ENCODE measurements at regions not wholly inside any gene's neighbourhood (a gene's known extent, or its start where the extent isn't known, plus 50 kb on each side); places are given as distances from the start of the nearest gene placed in this dataset.

GRCh38 chr2:194587739-194588270 lies 1069.2 kb upstream of the SLC39A10 start:
- no peak overlapping the region for H3K14ac ChIP-seq (ENCODE audit: low read length in 2 of 2)
- no peak overlapping the region for H3K4me3 ChIP-seq (ENCODE audit: insufficient read depth in 1 of 2, low read depth in 1 of 2, low read length in 2 of 2)
- 95% methylated on average over 1 of the region's 1 CpG for WGBS
- no peaks in the 10 kb centered on the region for H3K79me1 ChIP-seq (replicated peaks; ENCODE audit: low read length, poor library complexity, severe bottlenecking)
- no peaks in the 10 kb centered on the region for H3K4me1 ChIP-seq (ENCODE audit: control insufficient read depth, insufficient read depth, low read depth, low read length)
- no peaks in the 10 kb centered on the region for H3K36me3 ChIP-seq (ENCODE audit: control insufficient read depth in 1 of 2, insufficient read depth in 2 of 2, low read depth in 1 of 2, low read length in 2 of 2)
- H2BK15ac ChIP-seq (ENCODE audit: low read depth, poor library complexity, severe bottlenecking), result no peak overlapping the region
- H3K27me3 ChIP-seq (ENCODE audit: control insufficient read depth in 1 of 2, insufficient read depth in 1 of 2, low read length in 2 of 2), result no peaks in the 10 kb centered on the region
- no peak overlapping the region for H3K4ac ChIP-seq (ENCODE audit: low read depth in 1 of 2, low read length in 2 of 2)
- no peak overlapping the region for H3K4me2 ChIP-seq (ENCODE audit: low read length, poor library complexity, severe bottlenecking)
- no peak for DNase-seq
- H2BK5ac ChIP-seq (ENCODE audit: low read depth, low read length, poor library complexity, severe bottlenecking), result no peak overlapping the region
- H2BK120ac ChIP-seq (ENCODE audit: low read depth, low read length), result no peak overlapping the region
- H3K18ac ChIP-seq (ENCODE audit: low read depth in 1 of 2, low read length in 2 of 2), result no peak overlapping the region
- no peak overlapping the region for H3K27ac ChIP-seq (ENCODE audit: low read length, poor library complexity, severe bottlenecking)
- H3K9me3 ChIP-seq (ENCODE audit: control insufficient read depth, low read length), result peaks cover 14% of the 10 kb centered on the region
- no peak overlapping the region for H4K8ac ChIP-seq (ENCODE audit: low read length)
- H2AK5ac ChIP-seq (ENCODE audit: low read length, severe bottlenecking), result no peak overlapping the region
- H4K91ac ChIP-seq (ENCODE audit: low read length), result no peak overlapping the region
- no peak overlapping the region for H2BK12ac ChIP-seq (ENCODE audit: low read length in 2 of 2)
- H3K9ac ChIP-seq (ENCODE audit: low read length), result no peak overlapping the region
- no peak overlapping the region for H2AFZ ChIP-seq (ENCODE audit: low read depth, low read length)
- H3K23ac ChIP-seq (ENCODE audit: low read length in 2 of 2), result no peak overlapping the region

GRCh38 chr2:194567661-194568017 lies 1089.4 kb upstream of the SLC39A10 start:
- no peak overlapping the region for H3K9ac ChIP-seq (ENCODE audit: low read length)
- H3K23ac ChIP-seq (ENCODE audit: low read length in 2 of 2), result no peak overlapping the region
- H3K9me3 ChIP-seq (ENCODE audit: control insufficient read depth, low read length), result peaks cover 4% of the 10 kb centered on the region

GRCh38 chr2:194566907-194567660 lies 1089.9 kb upstream of the SLC39A10 start:
- WGBS, result no CpG with 5 or more reads among the region's 1 CpG

More at GRCh38 chr2:194567661-194568017, 1089.4 kb upstream of the SLC39A10 start:
- H4K91ac ChIP-seq (ENCODE audit: low read length), result no peak overlapping the region
- H4K8ac ChIP-seq (ENCODE audit: low read length), result no peak overlapping the region
- no peak overlapping the region for H2BK120ac ChIP-seq (ENCODE audit: low read depth, low read length)
- H2BK15ac ChIP-seq (ENCODE audit: low read depth, poor library complexity, severe bottlenecking), result no peak overlapping the region
- no peak overlapping the region for H3K18ac ChIP-seq (ENCODE audit: low read depth in 1 of 2, low read length in 2 of 2)
- H3K27ac ChIP-seq (ENCODE audit: low read length, poor library complexity, severe bottlenecking), result no peak overlapping the region
- H3K36me3 ChIP-seq (ENCODE audit: control insufficient read depth in 1 of 2, insufficient read depth in 2 of 2, low read depth in 1 of 2, low read length in 2 of 2), result no peaks in the 10 kb centered on the region
- no peak overlapping the region for H3K4me2 ChIP-seq (ENCODE audit: low read length, poor library complexity, severe bottlenecking)
- no peaks in the 10 kb centered on the region for H3K27me3 ChIP-seq (ENCODE audit: control insufficient read depth in 1 of 2, insufficient read depth in 1 of 2, low read length in 2 of 2)
- H3K79me1 ChIP-seq (replicated peaks; ENCODE audit: low read length, poor library complexity, severe bottlenecking), result no peaks in the 10 kb centered on the region
- H2AK5ac ChIP-seq (ENCODE audit: low read length, severe bottlenecking), result no peak overlapping the region
- H3K4me3 ChIP-seq (ENCODE audit: insufficient read depth in 1 of 2, low read depth in 1 of 2, low read length in 2 of 2), result no peak overlapping the region
- no peak overlapping the region for H3K4ac ChIP-seq (ENCODE audit: low read depth in 1 of 2, low read length in 2 of 2)
- no peak overlapping the region for H2BK12ac ChIP-seq (ENCODE audit: low read length in 2 of 2)
- no peak overlapping the region for H3K14ac ChIP-seq (ENCODE audit: low read length in 2 of 2)
- no peak for DNase-seq
- no peaks in the 10 kb centered on the region for H3K4me1 ChIP-seq (ENCODE audit: control insufficient read depth, insufficient read depth, low read depth, low read length)
- no peak overlapping the region for H2AFZ ChIP-seq (ENCODE audit: low read depth, low read length)
- WGBS, result 68% methylated on average over 2 of the region's 2 CpGs
- H2BK5ac ChIP-seq (ENCODE audit: low read depth, low read length, poor library complexity, severe bottlenecking), result no peak overlapping the region

DNA sequence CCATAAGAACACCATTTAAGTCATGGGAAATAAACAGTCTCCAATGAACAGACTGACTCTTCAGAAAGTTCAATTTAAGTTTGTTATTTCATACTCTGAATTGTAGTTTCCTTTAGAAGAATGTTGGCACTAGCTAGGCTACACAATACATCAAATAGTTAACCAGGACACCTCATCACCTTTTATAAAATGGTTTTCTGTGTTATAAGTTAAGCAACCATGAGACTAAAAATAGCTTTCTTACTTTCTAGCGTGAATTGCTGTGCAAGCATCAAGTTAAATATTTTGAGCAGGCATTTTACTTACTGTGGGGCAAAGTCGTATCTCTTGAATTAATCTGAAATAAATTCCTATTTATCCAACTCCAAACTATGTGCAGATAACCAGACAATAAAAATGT lies 1092.6 kb upstream of the SLC39A10 start:
- Histone ChIP-seq H3K23ac (ENCODE audit: low read length in 2 of 2) (no peak overlapping the region), H3K36me3 (ENCODE audit: control insufficient read depth in 1 of 2, insufficient read depth in 2 of 2, low read depth in 1 of 2, low read length in 2 of 2) (no peaks in the 10 kb centered on the region), H3K4me1 (ENCODE audit: control insufficient read depth, insufficient read depth, low read depth, low read length) (no peaks in the 10 kb centered on the region), H2AFZ (ENCODE audit: low read depth, low read length) (no peak overlapping the region), H2BK15ac (ENCODE audit: low read depth, poor library complexity, severe bottlenecking) (no peak overlapping the region), H3K4ac (ENCODE audit: low read depth in 1 of 2, low read length in 2 of 2) (no peak overlapping the region), H2BK12ac (ENCODE audit: low read length in 2 of 2) (no peak overlapping the region), H3K27me3 (ENCODE audit: control insufficient read depth in 1 of 2, insufficient read depth in 1 of 2, low read length in 2 of 2) (no peaks in the 10 kb centered on the region), H2BK5ac (ENCODE audit: low read depth, low read length, poor library complexity, severe bottlenecking) (no peak overlapping the region), H4K8ac (ENCODE audit: low read length) (no peak overlapping the region), H3K4me3 (ENCODE audit: insufficient read depth in 1 of 2, low read depth in 1 of 2, low read length in 2 of 2) (no peak overlapping the region), H3K18ac (ENCODE audit: low read depth in 1 of 2, low read length in 2 of 2) (no peak overlapping the region), H3K79me1 (replicated peaks; ENCODE audit: low read length, poor library complexity, severe bottlenecking) (no peaks in the 10 kb centered on the region), H4K91ac (ENCODE audit: low read length) (no peak overlapping the region), H2BK120ac (ENCODE audit: low read depth, low read length) (no peak overlapping the region), H3K4me2 (ENCODE audit: low read length, poor library complexity, severe bottlenecking) (no peak overlapping the region), H3K9ac (ENCODE audit: low read length) (no peak overlapping the region), H3K14ac (ENCODE audit: low read length in 2 of 2) (no peak overlapping the region), H3K9me3 (ENCODE audit: control insufficient read depth, low read length) (peaks cover 7% of the 10 kb centered on the region), H2AK5ac (ENCODE audit: low read length, severe bottlenecking) (no peak overlapping the region), H3K27ac (ENCODE audit: low read length, poor library complexity, severe bottlenecking) (no peak overlapping the region)
- DNase-seq, result no peak
- WGBS, result no CpG with 5 or more reads among the region's 2 CpGs

More at GRCh38 chr2:194566907-194567660, 1089.9 kb upstream of the SLC39A10 start:
- peaks cover 7% of the 10 kb centered on the region for H3K9me3 ChIP-seq (ENCODE audit: control insufficient read depth, low read length)
- H3K18ac ChIP-seq (ENCODE audit: low read depth in 1 of 2, low read length in 2 of 2), result no peak overlapping the region
- H3K27ac ChIP-seq (ENCODE audit: low read length, poor library complexity, severe bottlenecking), result no peak overlapping the region
- no peak overlapping the region for H4K8ac ChIP-seq (ENCODE audit: low read length)
- no peak overlapping the region for H3K4me3 ChIP-seq (ENCODE audit: insufficient read depth in 1 of 2, low read depth in 1 of 2, low read length in 2 of 2)
- no peak overlapping the region for H2AFZ ChIP-seq (ENCODE audit: low read depth, low read length)
- H3K14ac ChIP-seq (ENCODE audit: low read length in 2 of 2), result no peak overlapping the region
- H3K4ac ChIP-seq (ENCODE audit: low read depth in 1 of 2, low read length in 2 of 2), result no peak overlapping the region
- no peak overlapping the region for H3K23ac ChIP-seq (ENCODE audit: low read length in 2 of 2)
- H3K79me1 ChIP-seq (replicated peaks; ENCODE audit: low read length, poor library complexity, severe bottlenecking), result no peaks in the 10 kb centered on the region
- H4K91ac ChIP-seq (ENCODE audit: low read length), result no peak overlapping the region
- H2BK5ac ChIP-seq (ENCODE audit: low read depth, low read length, poor library complexity, severe bottlenecking), result no peak overlapping the region
- no peak for DNase-seq
- no peak overlapping the region for H2BK12ac ChIP-seq (ENCODE audit: low read length in 2 of 2)
- H3K4me2 ChIP-seq (ENCODE audit: low read length, poor library complexity, severe bottlenecking), result no peak overlapping the region
- no peak overlapping the region for H2AK5ac ChIP-seq (ENCODE audit: low read length, severe bottlenecking)
- H2BK15ac ChIP-seq (ENCODE audit: low read depth, poor library complexity, severe bottlenecking), result no peak overlapping the region
- H2BK120ac ChIP-seq (ENCODE audit: low read depth, low read length), result no peak overlapping the region
- H3K27me3 ChIP-seq (ENCODE audit: control insufficient read depth in 1 of 2, insufficient read depth in 1 of 2, low read length in 2 of 2), result no peaks in the 10 kb centered on the region
- no peaks in the 10 kb centered on the region for H3K36me3 ChIP-seq (ENCODE audit: control insufficient read depth in 1 of 2, insufficient read depth in 2 of 2, low read depth in 1 of 2, low read length in 2 of 2)
- no peaks in the 10 kb centered on the region for H3K4me1 ChIP-seq (ENCODE audit: control insufficient read depth, insufficient read depth, low read depth, low read length)
- no peak overlapping the region for H3K9ac ChIP-seq (ENCODE audit: low read length)
